HAP-1 (cell line): ENCODE measurements at regions not wholly inside any gene's neighbourhood (a gene's known extent, or its start where the extent isn't known, plus 50 kb on each side); places are given as distances from the start of the nearest gene placed in this dataset.

Experiments
- DNase-seq, 2 experiments: peaks; one replicate each; pipeline ENCODE4 v3.0.0-alpha.2; 2016 to 2020; ENCODE audit warnings: low spot score in 2 of 2
- H3K27me3 ChIP-seq: fragments of 250-450 bp; sonication (Bioruptor Pico); 2 replicates; pipeline ENCODE4 v1.5.1; 2020; ENCODE audit warnings: low read depth, mild to moderate bottlenecking, moderate library complexity
- H3K36me3 ChIP-seq: fragments of 250-450 bp; sonication (Bioruptor Pico); replicated peaks from 2 replicates; pipeline ENCODE4 v1.5.1; 2020; ENCODE audit warnings: mild to moderate bottlenecking
- H3K4me1 ChIP-seq: fragments of 250-450 bp; sonication (Bioruptor Pico); 2 replicates; pipeline ENCODE4 v1.5.1; 2020; ENCODE audit warnings: mild to moderate bottlenecking
- H3K4me3 ChIP-seq: fragments of 250-450 bp; sonication (Bioruptor Pico); 2 replicates; pipeline ENCODE4 v1.5.1; 2020; ENCODE audit warnings: mild to moderate bottlenecking, moderate library complexity
- H3K9me3 ChIP-seq: fragments of 250-450 bp; sonication (Bioruptor Pico); 2 replicates; pipeline ENCODE4 v1.5.1; 2020; ENCODE audit warnings: mild to moderate bottlenecking, moderate library complexity
- in situ Hi-C: fragments of 300-500 bp; cut with MboI; formaldehyde crosslinking; loops from 3 replicates; pipeline ENCODE4 v1.14.3; 2020; ENCODE audit warnings: low sequenced_read_pairs, inconsistent platforms, mixed read lengths

- no peaks in the 10 kb centered on the region for H3K9me3 ChIP-seq
- H3K4me3 ChIP-seq = no peak overlapping the region
- no peaks in the 10 kb centered on the region for H3K36me3 ChIP-seq
- in situ Hi-C loops = no loop called here
- no peak for DNase-seq
- no peaks in the 10 kb centered on the region for H3K27me3 ChIP-seq
- H3K4me1 ChIP-seq = peaks cover 47% of the 10 kb centered on the region
Observed at GRCh38 chr1:201761871-201762270, 67.1 kb upstream of the IPO9 start.

GRCh38 chr1:201762381-201762780 lies 66.6 kb upstream of the IPO9 start:
- peaks cover 47% of the 10 kb centered on the region for H3K4me1 ChIP-seq
- H3K27me3 ChIP-seq = no peaks in the 10 kb centered on the region
- no peaks in the 10 kb centered on the region for H3K36me3 ChIP-seq
- in situ Hi-C loops = no loop called here
- no peaks in the 10 kb centered on the region for H3K9me3 ChIP-seq
- H3K4me3 ChIP-seq = no peak overlapping the region
- DNase-seq = no peak

GRCh38 chr1:201763455-201764140 lies 65.4 kb upstream of the IPO9 start:
- no peak for DNase-seq
- no peaks in the 10 kb centered on the region for H3K36me3 ChIP-seq
- in situ Hi-C loops = no loop called here
- no peaks in the 10 kb centered on the region for H3K9me3 ChIP-seq
- no peak overlapping the region for H3K4me3 ChIP-seq
- H3K27me3 ChIP-seq = no peaks in the 10 kb centered on the region
- H3K4me1 ChIP-seq = peaks cover 41% of the 10 kb centered on the region

- H3K4me1 ChIP-seq = peaks cover 35% of the 10 kb centered on the region
- H3K36me3 ChIP-seq = no peaks in the 10 kb centered on the region
- DNase-seq = no peak
- no peaks in the 10 kb centered on the region for H3K9me3 ChIP-seq
- in situ Hi-C loops = no loop called here
- H3K4me3 ChIP-seq = no peak overlapping the region
- H3K27me3 ChIP-seq = no peaks in the 10 kb centered on the region
Observed at GRCh38 chr1:201764166-201764565, 64.8 kb upstream of the IPO9 start.

GRCh38 chr1:201764579-201764978 lies 64.4 kb upstream of the IPO9 start:
- H3K4me1 ChIP-seq = peaks cover 31% of the 10 kb centered on the region
- H3K27me3 ChIP-seq = no peaks in the 10 kb centered on the region
- in situ Hi-C loops = no loop called here
- H3K4me3 ChIP-seq = no peak overlapping the region
- no peaks in the 10 kb centered on the region for H3K9me3 ChIP-seq
- H3K36me3 ChIP-seq = no peaks in the 10 kb centered on the region
- no peak for DNase-seq

GRCh38 chr1:201766131-201766866 lies 62.7 kb upstream of the IPO9 start:
- DNase-seq = no peak
- Histone ChIP-seq H3K36me3 (no peaks in the 10 kb centered on the region), H3K4me1 (peaks cover 17% of the 10 kb centered on the region), H3K9me3 (no peaks in the 10 kb centered on the region), H3K4me3 (no peak overlapping the region), H3K27me3 (no peaks in the 10 kb centered on the region)
- in situ Hi-C loops = no loop called here

- in situ Hi-C loops = no loop called here
- no peak for DNase-seq
- Histone ChIP-seq H3K4me1 (peaks cover 7% of the 10 kb centered on the region), H3K4me3 (no peak overlapping the region), H3K27me3 (no peaks in the 10 kb centered on the region), H3K9me3 (peaks cover 4% of the 10 kb centered on the region; the same call in 1 of the 2 replicates), H3K36me3 (no peaks in the 10 kb centered on the region)
Observed at GRCh38 chr1:201767339-201767738, 61.6 kb upstream of the IPO9 start.

GRCh38 chr1:201769072-201769471 lies 59.9 kb upstream of the IPO9 start:
- in situ Hi-C loops = no loop called here

GRCh38 chr1:201769966-201770365 lies 59.0 kb upstream of the IPO9 start:
- no peak for DNase-seq
- Histone ChIP-seq H3K4me1 (no peaks in the 10 kb centered on the region), H3K9me3 (peaks cover 4% of the 10 kb centered on the region; the same call in 1 of the 2 replicates), H3K36me3 (no peaks in the 10 kb centered on the region), H3K4me3 (no peak overlapping the region), H3K27me3 (no peaks in the 10 kb centered on the region)
- in situ Hi-C loops = no loop called here

More at GRCh38 chr1:201769072-201769471, 59.9 kb upstream of the IPO9 start:
- no peaks in the 10 kb centered on the region for H3K27me3 ChIP-seq
- no peak for DNase-seq
- peaks cover 4% of the 10 kb centered on the region; the same call in 1 of the 2 replicates for H3K9me3 ChIP-seq
- H3K36me3 ChIP-seq = no peaks in the 10 kb centered on the region
- H3K4me1 ChIP-seq = no peaks in the 10 kb centered on the region
- H3K4me3 ChIP-seq = no peak overlapping the region

- no peak for DNase-seq
- Histone ChIP-seq H3K36me3 (no peaks in the 10 kb centered on the region), H3K9me3 (peaks cover 4% of the 10 kb centered on the region; the same call in 1 of the 2 replicates), H3K27me3 (no peaks in the 10 kb centered on the region), H3K4me1 (no peaks in the 10 kb centered on the region), H3K4me3 (no peak overlapping the region)
- in situ Hi-C loops = no loop called here
Observed at GRCh38 chr1:201771466-201771865, 57.5 kb upstream of the IPO9 start.

- Histone ChIP-seq H3K27me3 (no peaks in the 10 kb centered on the region), H3K4me3 (no peak overlapping the region), H3K36me3 (no peaks in the 10 kb centered on the region), H3K9me3 (peaks cover 4% of the 10 kb centered on the region; the same call in 1 of the 2 replicates), H3K4me1 (peaks cover 6% of the 10 kb centered on the region)
- in situ Hi-C loops = no loop called here
- no peak for DNase-seq
Observed at GRCh38 chr1:201772178-201772577, 56.8 kb upstream of the IPO9 start.

- H3K4me1 ChIP-seq = peaks cover 20% of the 10 kb centered on the region
- no peaks in the 10 kb centered on the region for H3K27me3 ChIP-seq
- in situ Hi-C loops = no loop called here
- peaks cover 4% of the 10 kb centered on the region; the same call in 1 of the 2 replicates for H3K9me3 ChIP-seq
- H3K36me3 ChIP-seq = no peaks in the 10 kb centered on the region
- H3K4me3 ChIP-seq = no peak overlapping the region
- no peak for DNase-seq
Observed at GRCh38 chr1:201773764-201774163, 55.2 kb upstream of the IPO9 start.

GRCh38 chr1:201774224-201774982 lies 54.6 kb upstream of the IPO9 start:
- no peaks in the 10 kb centered on the region for H3K36me3 ChIP-seq
- H3K9me3 ChIP-seq = peaks cover 4% of the 10 kb centered on the region; the same call in 1 of the 2 replicates
- no peaks in the 10 kb centered on the region for H3K27me3 ChIP-seq
- no peak for DNase-seq
- peaks cover 20% of the 10 kb centered on the region for H3K4me1 ChIP-seq
- H3K4me3 ChIP-seq = no peak overlapping the region
- in situ Hi-C loops = no loop called here

GRCh38 chr1:201774983-201775344 lies 54.0 kb upstream of the IPO9 start:
- Histone ChIP-seq H3K9me3 (peaks cover 4% of the 10 kb centered on the region; the same call in 1 of the 2 replicates), H3K4me3 (no peak overlapping the region), H3K4me1 (peaks cover 20% of the 10 kb centered on the region), H3K36me3 (no peaks in the 10 kb centered on the region), H3K27me3 (no peaks in the 10 kb centered on the region)
- DNase-seq = no peak
- in situ Hi-C loops = no loop called here
